Thyroid gland (tissue), 4 donors: ENCODE measurements at regions not wholly inside any gene's neighbourhood (a gene's known extent, or its start where the extent isn't known, plus 50 kb on each side); places are given as distances from the start of the nearest gene placed in this dataset.

Source experiments
- DNase-seq, 2 donors: peaks; one replicate each; pipeline ENCODE4 v3.0.0-alpha.2; 2019
- H3K27ac ChIP-seq, 3 donors: fragments of 200-600 bp; sonication (generic); 1 replicate in 2 of 3; 2 replicates in 1 of 3; pipeline ENCODE4 v1.5.1; 2016 to 2019; ENCODE audit warnings: mild to moderate bottlenecking in 1 of 3, moderate library complexity in 1 of 3
- H3K27me3 ChIP-seq: fragments of 200-600 bp; sonication (generic); one replicate; pipeline ENCODE4 v1.5.1; 2019
- H3K36me3 ChIP-seq, 2 donors: fragments of 200-600 bp; sonication (generic); one replicate each; pipeline ENCODE4 v1.5.1; 2016 to 2019
- H3K4me1 ChIP-seq, 2 donors: fragments of 200-600 bp; sonication (generic); one replicate each; pipeline ENCODE4 v1.5.1; 2017 to 2019
- H3K4me3 ChIP-seq, 3 donors: fragments of 200-600 bp; sonication (generic); replicated peaks in 1 of 3; 1 replicate in 2 of 3; 2 replicates in 1 of 3; pipeline ENCODE4 v1.5.1; 2016; ENCODE audit warnings: mild to moderate bottlenecking in 1 of 3
- H3K9me3 ChIP-seq: fragments of 200-600 bp; sonication (generic); one replicate; pipeline ENCODE4 v1.5.1; 2017
- CTCF ChIP-seq, 6 experiments: fragments of 200-600 bp in 3 of 6; fragments of 450-650 bp in 3 of 6; sonication (generic) in 3 of 6; IDR thresholded peaks; one replicate each; pipeline ENCODE4 v1.5.1; 2016 to 2019; ENCODE audit warnings: antibody characterized with exemption in 6 of 6, mild to moderate bottlenecking in 2 of 6, inconsistent platforms in 1 of 6, moderate library complexity in 1 of 6
- POLR2A ChIP-seq, 2 donors: fragments of 450-650 bp; IDR thresholded peaks; one replicate each; pipeline ENCODE4 v1.6.1; 2017; ENCODE audit warnings: antibody characterized with exemption in 2 of 2, mild to moderate bottlenecking in 2 of 2, moderate library complexity in 1 of 2
- WGBS, 2 donors: methylation state at CpG; one replicate each; pipeline ENCODE4 v1.1.5; 2017; 5-methylcytosine and 5-hydroxymethylcytosine counted together
- intact Hi-C: fragments of 100-400 bp; cut with DNase I; formaldehyde crosslinking; loops from one replicate; pipeline ENCODE4 v1.15.1; 2023

GRCh38 chr6:102517506-102517905 lies 1124.0 kb downstream of the GRIK2 start:
- Histone ChIP-seq H3K4me1 (no peaks in the 10 kb centered on the region), H3K4me3 (no peak overlapping the region), H3K27me3 (no peaks in the 10 kb centered on the region), H3K9me3 (no peaks in the 10 kb centered on the region), H3K27ac (no peak overlapping the region), H3K36me3 (no peaks in the 10 kb centered on the region)
- DNase-seq: no peak
- WGBS, 2 donors: 85 to 87% methylated on average over 3 of the region's 3 CpGs
- intact Hi-C loops: no loop called here
- TF ChIP-seq POLR2A (IDR thresholded peaks at IDR 0.05): no peak
- no peak for TF ChIP-seq CTCF (IDR thresholded peaks at IDR 0.05)

- H3K4me1 ChIP-seq: no peaks in the 10 kb centered on the region
- WGBS, 2 donors: 62 to 76% methylated on average over 1 of the region's 1 CpG
Measured at GRCh38 chr6:102501615-102502014, 1108.1 kb downstream of the GRIK2 start.

GRCh38 chr6:102494808-102495207 lies 1101.3 kb downstream of the GRIK2 start:
- H3K9me3 ChIP-seq: no peaks in the 10 kb centered on the region
- H3K4me3 ChIP-seq: no peak overlapping the region
- TF ChIP-seq POLR2A (IDR thresholded peaks at IDR 0.05): no peak
- TF ChIP-seq CTCF (IDR thresholded peaks at IDR 0.05): no peak
- WGBS, 2 donors: 93 to 100% methylated on average over 1 of the region's 1 CpG
- H3K4me1 ChIP-seq: no peaks in the 10 kb centered on the region
- H3K27ac ChIP-seq: no peak overlapping the region
- no peaks in the 10 kb centered on the region for H3K27me3 ChIP-seq
- H3K36me3 ChIP-seq: no peaks in the 10 kb centered on the region
- DNase-seq: no peak
- intact Hi-C loops: no loop called here

More at GRCh38 chr6:102501615-102502014, 1108.1 kb downstream of the GRIK2 start:
- DNase-seq: no peak
- no peaks in the 10 kb centered on the region for H3K27me3 ChIP-seq
- H3K27ac ChIP-seq: no peak overlapping the region
- intact Hi-C loops: no loop called here
- H3K9me3 ChIP-seq: no peaks in the 10 kb centered on the region
- no peaks in the 10 kb centered on the region for H3K36me3 ChIP-seq
- H3K4me3 ChIP-seq: no peak overlapping the region
- no peak for TF ChIP-seq POLR2A (IDR thresholded peaks at IDR 0.05)
- no peak for TF ChIP-seq CTCF (IDR thresholded peaks at IDR 0.05)

- no peak overlapping the region for H3K4me3 ChIP-seq
- H3K4me1 ChIP-seq: no peaks in the 10 kb centered on the region
- WGBS, 2 donors: 91% methylated on average over 4 of the region's 4 CpGs
- intact Hi-C loops: no loop called here
- no peak for DNase-seq
- H3K27me3 ChIP-seq: no peaks in the 10 kb centered on the region
- H3K27ac ChIP-seq: no peak overlapping the region
- TF ChIP-seq POLR2A (IDR thresholded peaks at IDR 0.05) (no peak), CTCF (IDR thresholded peaks at IDR 0.05) (no peak)
- no peaks in the 10 kb centered on the region for H3K9me3 ChIP-seq
- no peaks in the 10 kb centered on the region for H3K36me3 ChIP-seq
Measured at GRCh38 chr6:102493485-102493884, 1100.0 kb downstream of the GRIK2 start.

GRCh38 chr6:102488729-102489128 lies 1095.2 kb downstream of the GRIK2 start:
- TF ChIP-seq CTCF (IDR thresholded peaks at IDR 0.05) (no peak), POLR2A (IDR thresholded peaks at IDR 0.05) (no peak)
- no peaks in the 10 kb centered on the region for H3K27me3 ChIP-seq
- no peak overlapping the region for H3K4me3 ChIP-seq
- no peak overlapping the region for H3K27ac ChIP-seq
- H3K36me3 ChIP-seq: no peaks in the 10 kb centered on the region
- 71 to 74% methylated on average over 2 of the region's 2 CpGs for WGBS, 2 donors
- no peaks in the 10 kb centered on the region for H3K4me1 ChIP-seq
- H3K9me3 ChIP-seq: no peaks in the 10 kb centered on the region
- intact Hi-C loops: no loop called here
- no peak for DNase-seq
